ENCODE measurements at regions not wholly inside any gene's neighbourhood (a gene's known extent, or its start where the extent isn't known, plus 50 kb on each side); places are given as distances from the start of the nearest gene placed in this dataset.
"Not testable (repeated sequence)": the region's sequence is repeated elsewhere in the genome, so short reads cannot be mapped to it uniquely, and the experiment has no call there.

DNA sequence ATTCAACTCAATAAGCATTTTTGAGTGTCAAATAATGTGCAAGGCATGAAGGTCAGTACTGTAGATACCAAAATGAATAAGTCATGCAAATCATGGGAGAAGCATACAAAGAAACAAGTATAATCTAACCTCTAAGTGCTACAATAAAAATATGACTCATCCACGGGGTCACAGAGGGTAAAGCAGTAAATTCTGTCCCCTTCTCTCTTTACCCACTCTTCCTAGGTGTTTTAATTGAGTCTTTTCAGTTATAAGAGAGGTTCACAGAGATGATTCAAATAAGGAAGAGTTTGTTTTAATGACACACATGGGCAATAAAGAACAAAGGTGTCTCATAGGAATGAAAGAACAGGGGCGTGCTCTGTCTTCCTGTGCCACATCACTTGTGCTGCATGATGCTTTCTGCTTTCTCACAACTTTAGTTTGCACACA is 71.5 kb upstream of the DAAM1 start:
- DNase-seq (ENCODE audit: low read depth): no peak

DNA sequence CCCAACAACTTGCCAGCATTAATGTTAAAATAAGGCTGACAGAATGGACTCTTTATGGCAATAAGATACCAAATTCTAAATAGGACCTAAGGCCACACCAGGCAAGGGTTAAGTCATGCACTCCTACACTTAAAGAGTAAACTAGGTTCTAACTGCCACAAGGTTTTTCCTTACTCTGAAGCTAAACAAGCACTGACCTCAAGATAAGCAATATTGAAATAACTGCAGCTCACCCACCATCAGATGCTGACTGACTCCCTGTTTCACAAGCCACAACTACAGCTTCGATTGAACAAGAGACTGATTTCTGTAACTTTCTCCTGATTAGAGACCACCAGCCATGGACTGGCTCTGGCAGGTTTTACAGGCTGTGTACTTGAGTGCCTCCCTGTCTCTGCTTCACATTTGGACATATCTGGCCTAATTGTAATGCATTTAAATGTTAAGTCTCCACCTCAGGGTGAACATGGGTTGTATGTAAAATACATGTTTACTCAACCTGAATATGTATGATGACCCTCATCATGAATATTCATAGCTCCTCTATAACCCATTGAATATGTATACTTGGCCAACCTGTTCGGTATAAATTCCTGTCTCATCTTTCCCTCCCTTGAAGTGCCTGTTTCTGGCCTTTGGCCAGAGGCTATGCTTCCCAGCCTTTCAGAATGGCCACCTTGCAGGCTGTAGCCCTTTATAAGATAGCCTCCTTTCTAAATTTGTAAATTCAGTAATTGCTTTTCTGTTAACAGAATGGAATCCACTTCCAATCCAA is 70.5 kb upstream of the DAAM1 start:
- no peak for DNase-seq (ENCODE audit: low read depth)

DNA sequence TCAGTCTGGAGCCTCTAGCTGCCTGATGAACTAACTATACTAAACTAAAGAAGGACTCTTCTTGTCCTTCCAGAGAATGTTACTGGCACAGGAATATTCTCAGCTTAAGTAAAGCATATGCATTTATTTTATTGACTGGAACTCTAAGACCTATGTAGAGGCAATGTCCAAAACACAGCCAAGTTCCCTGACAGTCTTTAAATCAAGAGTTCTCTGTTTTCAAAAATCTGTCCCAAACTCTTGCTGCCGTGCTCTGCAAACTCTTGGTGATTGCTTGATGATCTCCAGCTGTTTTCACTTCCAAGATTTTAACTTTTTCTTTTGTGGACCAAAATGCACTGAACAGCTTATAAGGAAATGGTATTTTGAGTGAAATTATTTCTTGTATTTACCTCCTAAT is 67.5 kb upstream of the DAAM1 start:
- DNase-seq (ENCODE audit: low read depth): no peak

DNA sequence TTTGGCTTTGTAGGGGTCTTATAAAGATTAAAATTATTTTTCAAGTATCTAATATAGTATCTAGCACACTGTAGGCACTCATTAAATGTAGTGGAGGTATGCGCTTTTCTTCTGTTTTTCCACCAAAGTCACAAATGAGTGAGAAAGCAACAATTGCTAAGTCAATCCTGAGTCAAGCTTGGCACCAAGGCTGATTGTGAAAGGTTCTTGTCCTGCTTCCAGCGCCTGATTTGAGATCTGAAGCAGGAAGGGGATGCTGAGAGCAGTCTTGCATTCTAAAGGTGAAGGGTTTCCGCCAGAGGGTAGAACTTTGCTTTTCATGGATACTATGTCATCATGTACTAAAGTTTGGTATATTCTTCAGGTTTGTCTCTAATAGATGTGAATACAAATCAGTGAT is 64.9 kb upstream of the DAAM1 start:
- no peak for DNase-seq (ENCODE audit: low read depth)

DNA sequence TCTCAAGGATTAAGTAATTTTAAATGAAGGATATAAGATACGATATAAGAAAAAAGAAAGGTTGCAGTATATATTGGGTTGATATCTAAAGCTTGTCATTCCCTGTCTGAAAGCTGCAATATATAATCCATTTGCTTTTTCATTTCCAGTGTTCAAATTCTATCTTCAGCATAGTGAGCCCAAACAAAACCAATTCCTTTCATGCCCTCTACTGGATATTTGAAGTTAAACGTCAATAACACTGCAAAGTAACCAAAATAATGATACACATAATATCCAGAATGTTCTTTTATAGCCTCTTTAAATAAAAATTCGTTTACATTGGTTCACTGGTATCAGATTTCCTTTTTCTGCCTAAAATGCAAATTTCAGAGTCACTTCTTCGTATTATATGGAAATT is 64.5 kb upstream of the DAAM1 start:
- no peak for DNase-seq (ENCODE audit: low read depth)

DNA sequence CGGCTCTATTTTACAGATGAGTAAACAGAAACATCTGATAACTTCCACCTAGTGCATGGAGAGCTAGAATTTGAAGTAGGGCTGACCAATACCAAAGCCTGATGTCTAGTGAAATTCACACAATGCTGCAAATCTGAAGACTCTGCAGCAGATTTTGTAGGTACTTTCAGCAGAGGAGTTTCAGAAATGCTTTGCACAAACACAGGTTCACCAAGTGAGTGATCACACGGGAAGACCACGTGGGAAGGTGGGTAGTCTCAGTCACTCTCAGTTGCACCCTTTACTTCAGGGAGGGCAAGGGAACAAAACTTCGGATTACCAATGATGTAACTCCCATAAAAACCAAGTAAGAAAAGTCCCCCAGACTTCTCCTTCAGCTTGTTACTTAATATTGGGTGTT is 63.3 kb upstream of the DAAM1 start:
- DNase-seq (ENCODE audit: low read depth): no peak

DNA sequence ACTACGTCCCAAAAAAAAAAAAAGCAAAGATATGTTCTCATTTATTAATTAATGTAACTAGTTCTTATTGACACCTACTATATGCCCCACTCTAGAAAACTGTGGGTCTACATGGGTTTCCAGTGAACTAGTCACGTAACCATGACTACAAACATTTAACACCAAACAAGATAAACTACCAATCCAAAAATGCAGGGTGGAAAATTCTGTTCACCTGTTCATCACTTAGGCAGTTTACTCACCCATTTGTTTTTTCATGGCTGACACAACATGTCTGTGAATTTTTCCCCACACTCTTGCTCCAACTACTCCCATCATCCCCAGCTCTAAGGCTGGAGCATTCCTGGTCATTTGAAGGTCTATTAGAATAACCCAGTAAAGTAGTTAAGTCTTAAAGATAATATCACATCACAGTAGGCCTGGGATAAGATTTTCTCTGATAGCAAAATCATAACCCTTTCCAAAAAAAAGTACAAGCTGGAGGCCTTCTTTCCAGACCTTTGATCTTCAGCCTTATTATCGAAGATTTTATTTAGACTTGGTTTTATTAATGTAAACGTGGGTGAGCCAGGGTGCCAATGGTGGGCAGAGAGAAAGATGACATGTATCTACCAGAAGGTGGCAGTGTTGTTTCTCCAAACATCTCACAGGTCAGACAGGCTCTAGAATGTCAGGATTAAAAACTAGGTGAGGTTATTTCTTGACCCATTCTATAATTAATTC is 61.6 kb upstream of the DAAM1 start:
- no peak for DNase-seq (ENCODE audit: low read depth)

DNA sequence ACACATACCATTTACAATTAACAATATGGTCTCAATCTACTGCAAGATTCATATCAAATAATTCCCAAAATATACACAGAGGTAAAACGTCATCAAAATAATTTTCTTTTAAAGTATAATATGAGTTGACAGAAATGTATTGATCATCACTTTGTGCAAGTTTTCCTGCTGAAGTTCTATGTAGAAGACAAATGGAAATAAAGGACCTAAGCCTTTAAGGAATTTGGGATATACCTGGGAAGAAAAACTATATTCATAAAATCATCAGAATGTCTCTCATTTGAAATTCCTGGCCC is 61.1 kb upstream of the DAAM1 start:
- DNase-seq (ENCODE audit: low read depth): no peak

DNA sequence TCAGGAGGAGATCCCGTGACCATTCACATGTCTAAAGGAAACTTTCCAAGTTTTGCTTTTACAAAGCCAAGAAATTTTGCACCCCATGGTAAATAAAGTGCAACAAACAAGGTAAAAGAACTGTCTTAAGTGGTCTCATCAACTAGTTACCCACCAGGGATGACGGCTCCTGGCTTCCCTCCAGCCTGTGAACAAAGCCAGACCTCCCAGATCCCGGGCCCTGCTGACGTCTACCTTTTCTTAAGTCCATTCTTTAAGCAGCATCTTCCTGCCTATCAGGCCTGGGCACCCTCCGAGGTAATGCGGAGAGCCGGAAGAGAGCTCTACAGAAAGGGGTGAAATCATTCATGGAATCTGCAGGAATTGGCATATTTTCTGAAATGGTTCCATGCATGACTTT is 58.0 kb upstream of the DAAM1 start:
- DNase-seq (ENCODE audit: low read depth): no peak

DNA sequence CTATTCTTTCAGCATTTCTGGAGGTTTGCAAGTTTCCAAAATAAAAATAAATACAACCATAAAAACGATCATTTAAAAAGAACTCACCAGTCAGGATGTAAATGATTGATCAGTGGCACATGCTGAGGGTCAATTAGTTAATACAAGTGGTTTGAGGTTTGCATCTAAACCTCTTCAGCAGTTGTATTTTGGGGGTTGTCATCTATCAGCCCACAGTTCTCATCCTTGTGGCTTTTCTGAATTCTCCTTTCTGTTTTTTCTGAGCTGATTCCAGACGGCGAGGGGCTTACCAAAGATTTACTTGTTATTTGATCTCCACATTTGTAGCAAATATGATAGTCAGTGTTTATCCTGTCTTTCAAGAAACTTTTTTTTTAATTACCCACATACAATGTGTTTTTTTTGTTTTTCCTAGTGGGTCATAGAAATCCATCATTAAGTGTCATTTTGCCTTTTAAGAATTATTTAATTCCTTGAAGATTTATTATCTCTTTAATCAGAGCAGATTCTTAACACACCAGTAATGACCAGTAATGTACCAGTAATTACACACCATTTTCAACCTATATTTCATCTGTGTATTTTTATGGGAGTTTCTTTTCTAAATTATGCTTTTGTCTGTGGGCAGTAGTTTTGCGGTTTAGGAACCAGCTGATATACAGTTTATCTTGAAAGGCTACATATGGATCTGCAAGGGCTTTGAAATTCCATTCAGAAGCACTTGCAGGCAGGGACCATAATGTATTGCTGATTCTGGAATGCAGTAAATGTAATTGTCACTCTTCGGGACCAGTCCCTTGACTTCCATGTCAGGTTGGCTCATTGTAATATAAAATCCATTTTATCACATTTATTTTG is 56.3 kb upstream of the DAAM1 start:
- DNase-seq (ENCODE audit: low read depth): no peak

DNA sequence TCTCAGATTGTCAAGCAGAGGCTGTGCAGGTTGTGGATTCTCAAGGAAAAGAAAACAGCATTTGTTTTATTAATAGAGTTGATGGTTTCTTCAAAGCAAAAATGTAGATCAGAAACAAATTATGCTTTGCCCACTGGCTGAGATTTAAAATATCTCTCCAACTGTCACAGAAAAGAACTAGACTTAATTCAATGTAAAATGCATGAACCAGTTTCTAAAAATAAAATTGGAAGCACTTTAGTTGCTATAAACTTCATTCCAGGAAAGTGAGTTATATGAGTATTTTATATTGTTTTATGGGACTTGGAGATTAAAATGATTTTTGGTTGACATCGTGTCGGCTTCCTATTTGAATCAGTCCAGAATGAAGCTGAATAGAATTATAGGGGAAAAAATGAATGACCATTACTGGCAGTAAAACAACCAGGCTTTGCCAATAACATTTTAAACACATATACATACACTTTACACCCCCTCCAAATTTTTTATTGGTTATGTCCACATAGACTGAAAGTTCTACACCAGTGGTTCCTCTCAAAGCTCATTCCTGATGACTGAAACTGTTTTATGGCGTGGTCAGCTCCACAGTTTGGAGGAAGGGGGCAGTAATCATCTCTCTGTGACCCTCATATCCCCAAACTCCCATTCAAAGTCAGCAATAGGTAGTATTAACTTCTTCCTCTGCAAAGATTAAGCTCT is 55.5 kb upstream of the DAAM1 start:
- no peak for DNase-seq (ENCODE audit: low read depth)

DNA sequence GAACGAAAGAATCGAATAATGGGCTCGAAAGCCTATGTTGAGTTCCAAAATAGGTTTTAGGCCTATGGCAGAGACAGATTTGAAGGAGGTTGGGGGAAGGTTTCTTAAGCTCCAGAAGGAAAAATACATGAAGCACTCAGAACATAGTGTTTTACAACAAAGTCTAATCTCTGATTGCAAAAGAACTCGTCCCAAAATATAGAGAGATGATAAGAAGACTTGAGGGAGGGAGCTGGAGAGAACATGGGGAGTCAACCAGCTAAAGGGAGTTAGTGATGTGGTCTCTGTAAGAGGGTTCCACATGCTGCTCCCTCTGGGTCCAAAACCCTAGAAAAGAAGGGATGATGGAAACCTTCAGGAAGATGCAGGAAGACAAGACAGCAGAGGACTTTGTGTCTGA is 54.8 kb upstream of the DAAM1 start:
- no peak for DNase-seq (ENCODE audit: low read depth)

DNA sequence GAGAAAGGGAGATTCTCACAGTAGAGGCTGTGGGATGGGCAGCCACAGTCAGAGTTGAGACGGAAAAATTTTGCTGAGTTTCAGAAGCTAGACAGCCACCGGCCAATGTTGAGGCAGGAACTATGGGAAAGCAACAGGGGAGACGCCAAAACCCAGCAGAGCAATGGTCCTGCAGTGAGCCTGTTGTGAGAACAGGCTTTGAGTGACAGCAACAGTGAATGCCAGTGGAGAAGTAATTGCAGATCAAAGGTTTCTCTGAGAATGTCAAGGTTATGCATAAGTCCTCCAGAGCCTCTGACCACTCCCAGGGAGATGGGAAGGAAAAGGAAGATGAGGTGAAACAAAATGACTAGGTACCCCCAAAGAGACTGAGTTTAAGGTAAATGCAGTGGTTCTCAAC is 54.2 kb upstream of the DAAM1 start:
- no peak for DNase-seq (ENCODE audit: low read depth)

DNA sequence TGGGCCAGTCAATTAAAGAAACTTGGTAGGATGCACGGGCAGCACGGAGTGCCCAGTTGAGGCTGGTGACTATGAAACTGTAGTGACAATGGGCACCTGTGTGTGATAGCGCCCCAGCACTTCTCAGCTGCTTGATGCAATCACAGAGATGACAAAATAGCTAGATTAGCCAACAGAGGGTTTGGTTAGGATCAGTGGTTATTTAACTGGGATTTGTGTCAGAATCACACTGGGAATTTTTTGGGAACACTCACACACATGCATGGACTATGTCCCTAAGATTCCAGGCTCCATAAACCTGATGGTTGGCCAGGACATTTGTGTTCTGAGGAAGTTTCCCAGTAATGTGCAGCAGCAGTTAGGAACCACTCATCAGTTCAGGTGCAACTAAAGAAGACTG is 51.2 kb upstream of the DAAM1 start:
- DNase-seq (ENCODE audit: low read depth): no peak

DNA sequence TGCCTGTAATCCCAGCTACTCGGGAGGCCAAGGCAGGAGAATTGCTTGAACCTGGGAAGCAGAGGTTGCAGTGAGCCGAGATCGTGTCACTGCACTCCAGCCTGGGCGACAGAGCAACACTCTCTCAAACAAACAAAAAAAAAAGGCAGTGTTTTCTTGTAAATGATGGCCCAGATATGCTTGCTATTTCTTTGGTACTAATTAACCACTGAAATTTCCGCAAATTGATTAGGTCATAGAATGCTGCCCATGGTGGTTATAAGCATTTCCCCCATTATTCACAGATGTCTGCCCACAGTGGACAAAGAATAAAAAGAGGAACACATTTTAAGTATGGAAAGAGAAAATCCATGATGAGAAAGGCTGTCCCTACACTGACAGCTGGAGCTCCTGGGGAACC is 49.9 kb upstream of the DAAM1 start:
- not testable (repeated sequence) for DNase-seq (ENCODE audit: low read depth)

All from activated T-cell treated with anti-CD3 and anti-CD28 coated beads for 48 hours (primary cell).